Type B pancreatic cell (in vitro differentiated cells): ENCODE measurements at regions not wholly inside any gene's neighbourhood (a gene's known extent, or its start where the extent isn't known, plus 50 kb on each side); places are given as distances from the start of the nearest gene placed in this dataset.
A peak's percentile ranks its signal among the peaks of the same experiment; 100 is the strongest.

Experiments used
- DNase-seq: peaks from one replicate; pipeline ENCODE4 v3.0.0; 2021; ENCODE audit warnings: mixed read lengths; ENCODE audit not compliant: unreplicated experiment; ENCODE audit errors: extremely low spot score
- H3K27ac Mint-ChIP-seq: 2 replicates; pipeline ENCODE4 v1.8.0; 2021; ENCODE audit warnings: mild to moderate bottlenecking, mixed read lengths
- H3K27me3 Mint-ChIP-seq: 2 replicates; pipeline ENCODE4 v1.8.0; 2021; ENCODE audit warnings: mixed read lengths
- H3K36me3 Mint-ChIP-seq: 2 replicates; pipeline ENCODE4 v1.8.0; 2021; ENCODE audit warnings: mixed read lengths
- H3K4me1 Mint-ChIP-seq: one replicate; pipeline ENCODE4 v1.8.0; 2021; ENCODE audit warnings: mixed read lengths; ENCODE audit not compliant: unreplicated experiment
- H3K4me3 Mint-ChIP-seq: 2 replicates; pipeline ENCODE4 v1.8.0; 2021; ENCODE audit warnings: mild to moderate bottlenecking, mixed read lengths
- H3K9me3 Mint-ChIP-seq: 2 replicates; pipeline ENCODE4 v1.8.0; 2021; ENCODE audit warnings: mixed read lengths
- CTCF ChIP-seq: fragments of 200-600 bp; sonication (generic); conservative IDR thresholded peaks from 2 replicates; pipeline ENCODE4 v1.5.0; 2021; ENCODE audit warnings: antibody characterized with exemption, mild to moderate bottlenecking

GRCh38 chr4:4752576-4753401, 106.7 kb upstream of the MSX1 start:
- no peak for TF ChIP-seq CTCF
- DNase-seq: no peak
- Mint-ChIP-seq H3K4me3 (peak overlapping the region; percentile 20), H3K4me1 (peaks cover 34% of the 10 kb centered on the region), H3K27ac (peak overlapping the region; percentile 78), H3K27me3 (peaks cover 32% of the 10 kb centered on the region), H3K9me3 (peaks cover 5% of the 10 kb centered on the region), H3K36me3 (no peaks in the 10 kb centered on the region)

GRCh38 chr4:4752025-4752424, 107.4 kb upstream of the MSX1 start:
- peak overlapping the region; percentile 78 for H3K27ac Mint-ChIP-seq

GRCh38 chr4:4750187-4750586, 109.3 kb upstream of the MSX1 start:
- Mint-ChIP-seq H3K4me1 (peaks cover 34% of the 10 kb centered on the region), H3K27ac (no peak overlapping the region), H3K4me3 (no peak overlapping the region), H3K27me3 (peaks cover 20% of the 10 kb centered on the region), H3K9me3 (peaks cover 13% of the 10 kb centered on the region), H3K36me3 (no peaks in the 10 kb centered on the region)
- TF ChIP-seq CTCF: no peak
- no peak for DNase-seq

More at GRCh38 chr4:4752025-4752424, 107.4 kb upstream of the MSX1 start:
- TF ChIP-seq CTCF: no peak
- H3K4me3 Mint-ChIP-seq: peak overlapping the region; percentile 43
- H3K9me3 Mint-ChIP-seq: peaks cover 9% of the 10 kb centered on the region
- DNase-seq: no peak
- no peaks in the 10 kb centered on the region for H3K36me3 Mint-ChIP-seq
- H3K4me1 Mint-ChIP-seq: peaks cover 34% of the 10 kb centered on the region
- peaks cover 24% of the 10 kb centered on the region for H3K27me3 Mint-ChIP-seq

GRCh38 chr4:4749137-4749536, 110.3 kb upstream of the MSX1 start:
- no peak overlapping the region for H3K4me3 Mint-ChIP-seq
- H3K9me3 Mint-ChIP-seq: peaks cover 13% of the 10 kb centered on the region
- H3K36me3 Mint-ChIP-seq: no peaks in the 10 kb centered on the region
- peaks cover 12% of the 10 kb centered on the region for H3K27me3 Mint-ChIP-seq
- no peak overlapping the region for H3K27ac Mint-ChIP-seq
- TF ChIP-seq CTCF: no peak
- no peak for DNase-seq
- H3K4me1 Mint-ChIP-seq: peaks cover 25% of the 10 kb centered on the region

GRCh38 chr4:4746444-4746843, 113.0 kb upstream of the MSX1 start:
- H3K36me3 Mint-ChIP-seq: no peaks in the 10 kb centered on the region
- H3K27me3 Mint-ChIP-seq: peaks cover 9% of the 10 kb centered on the region
- DNase-seq: no peak
- no peak for TF ChIP-seq CTCF
- H3K9me3 Mint-ChIP-seq: peaks cover 13% of the 10 kb centered on the region
- peaks cover 5% of the 10 kb centered on the region for H3K4me1 Mint-ChIP-seq
- H3K27ac Mint-ChIP-seq: no peak overlapping the region
- H3K4me3 Mint-ChIP-seq: no peak overlapping the region
